Medulla oblongata (tissue), 1 donor: ENCODE measurements at regions not wholly inside any gene's neighbourhood (a gene's known extent, or its start where the extent isn't known, plus 50 kb on each side); places are given as distances from the start of the nearest gene placed in this dataset.
A peak's percentile ranks its signal among the peaks of the same experiment; 100 is the strongest.
"Not testable (repeated sequence)": the region's sequence is repeated elsewhere in the genome, so short reads cannot be mapped to it uniquely, and the experiment has no call there.

ENCODE experiments used
- DNase-seq: peaks from one replicate; pipeline ENCODE4 v3.0.0-alpha.2; 2015; ENCODE audit errors: extremely low spot score

DNA sequence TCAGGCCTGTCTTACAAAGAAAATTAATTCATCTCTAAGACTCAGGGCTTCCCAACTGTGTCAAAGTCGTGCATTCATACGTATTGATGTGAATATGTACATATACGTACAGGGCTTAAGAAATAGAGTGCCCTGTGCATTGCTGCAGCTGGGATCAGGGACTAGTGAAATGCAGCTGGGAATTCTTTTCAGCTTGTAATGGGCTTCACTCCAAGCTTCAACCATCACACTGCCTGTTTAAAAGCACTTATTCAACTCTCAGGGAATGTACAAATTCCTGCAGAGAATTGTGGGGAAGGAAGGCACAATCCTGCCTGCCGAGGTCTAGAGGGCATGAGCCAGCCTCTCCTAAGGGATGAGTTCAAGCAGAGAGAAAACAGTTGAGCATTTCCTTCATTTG, 59.6 kb upstream of the MAN2A1 start:
- DNase-seq = peak; percentile 44

GRCh38 chr5:109628591-109628990, 61.1 kb upstream of the MAN2A1 start:
- no peak for DNase-seq

DNA sequence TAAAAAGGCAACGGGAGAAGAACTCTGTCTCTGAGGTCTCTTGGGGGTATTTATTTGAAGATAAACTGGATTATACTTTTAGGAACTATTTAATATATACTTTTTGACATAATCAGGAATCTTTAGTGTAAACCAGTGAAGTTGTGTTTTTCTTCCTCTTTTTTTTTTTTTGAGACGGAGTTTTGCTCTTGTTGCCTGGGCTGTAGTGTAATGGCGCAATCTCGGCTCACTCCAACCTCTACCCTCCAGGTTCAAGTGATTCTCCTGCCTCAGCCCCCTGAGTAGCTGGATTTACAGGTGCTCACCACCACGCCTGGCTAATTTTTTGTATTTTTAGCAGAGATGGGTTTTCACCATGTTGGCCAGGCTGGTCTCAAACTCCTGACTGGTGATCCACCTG, 68.5 kb upstream of the MAN2A1 start:
- DNase-seq = not testable (repeated sequence)

DNA sequence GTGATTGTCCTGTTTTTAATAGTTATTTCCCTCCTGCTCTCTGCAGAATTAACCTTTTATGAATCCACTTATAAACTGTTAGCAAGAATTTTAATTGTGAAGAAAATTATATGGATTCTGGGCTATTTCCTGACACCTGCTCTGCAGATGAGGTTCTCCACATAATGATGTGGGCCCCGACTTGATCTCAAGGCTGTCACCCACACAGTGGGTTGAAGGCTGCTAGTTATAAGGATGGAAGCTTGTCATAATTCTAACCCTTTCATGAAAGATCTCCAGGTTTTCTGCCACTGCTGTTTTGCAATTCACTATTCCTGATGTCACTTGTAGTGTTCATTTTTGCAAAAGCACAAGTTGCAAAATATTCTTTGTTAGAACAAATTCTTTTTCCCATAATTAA, 69.1 kb upstream of the MAN2A1 start:
- DNase-seq = no peak

DNA sequence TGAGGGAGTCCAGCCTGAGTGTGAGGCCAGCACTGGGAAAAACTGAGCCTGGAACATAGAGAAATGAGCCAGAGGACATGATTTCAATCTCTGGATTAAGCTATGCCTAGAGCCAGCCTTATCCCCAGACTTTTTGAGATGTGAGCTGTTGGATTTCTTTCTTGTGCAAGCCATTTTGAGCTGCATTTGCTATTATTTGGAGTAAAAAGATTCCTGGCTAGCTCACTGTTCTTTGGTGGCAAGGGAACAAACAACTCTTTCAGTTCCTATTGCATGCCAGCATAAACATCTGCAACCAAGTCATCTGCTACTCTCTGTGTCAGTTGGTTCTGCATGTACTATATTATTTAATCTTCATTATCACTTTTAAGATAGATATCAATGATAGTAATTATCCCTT, 70.1 kb upstream of the MAN2A1 start:
- DNase-seq = peak; percentile 90

DNA sequence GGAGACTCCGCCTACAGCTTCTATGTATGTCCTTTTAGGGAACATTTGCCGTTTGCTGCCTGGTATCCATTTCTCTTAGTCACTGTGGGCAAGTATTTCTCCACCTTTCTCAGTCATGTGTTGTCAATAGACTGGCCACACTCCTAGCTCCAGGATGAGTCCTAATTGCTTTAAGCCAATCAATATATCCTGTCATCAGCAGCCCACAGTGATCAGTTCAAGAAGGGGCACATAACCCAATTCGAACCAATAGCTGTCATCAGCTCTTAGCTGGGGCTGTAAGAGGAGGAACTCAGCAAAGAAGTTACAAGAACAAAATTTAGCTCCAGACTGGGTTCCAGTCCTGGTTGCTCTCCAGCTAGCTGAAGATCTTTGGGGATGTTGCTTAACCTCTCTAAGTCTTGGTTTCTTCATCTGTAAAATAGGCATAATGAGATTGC, 70.7 kb upstream of the MAN2A1 start:
- DNase-seq = no peak

- DNase-seq = no peak
Observed at GRCh38 chr5:109614981-109615380, 74.7 kb upstream of the MAN2A1 start.

DNA sequence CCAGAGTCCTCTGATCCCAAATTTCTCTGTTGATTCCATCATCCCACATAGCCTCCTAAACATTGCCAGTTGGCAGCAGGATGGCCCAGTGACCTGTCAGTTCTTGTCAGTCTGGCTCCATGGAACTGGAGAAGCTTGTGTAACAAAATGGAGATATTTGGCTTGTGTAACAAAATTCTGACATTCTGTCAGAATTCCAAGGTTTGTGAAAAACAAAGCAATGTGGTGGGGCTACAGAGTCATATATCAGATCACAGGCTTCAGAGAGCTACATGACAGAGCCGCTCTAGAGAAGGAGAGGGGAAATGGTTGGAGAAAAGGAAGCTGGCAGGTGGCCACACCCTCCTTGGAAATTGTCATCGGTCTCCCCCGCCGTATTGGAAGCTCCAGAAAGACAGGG, 75.4 kb upstream of the MAN2A1 start:
- no peak for DNase-seq

- DNase-seq = peak; percentile 92
Observed at GRCh38 chr5:109612278-109612905, 77.3 kb upstream of the MAN2A1 start.

- DNase-seq = peak; percentile 44
Observed at GRCh38 chr5:109611505-109611904, 78.2 kb upstream of the MAN2A1 start.

GRCh38 chr5:109611061-109611460, 78.7 kb upstream of the MAN2A1 start:
- no peak for DNase-seq

GRCh38 chr5:109610581-109610980, 79.1 kb upstream of the MAN2A1 start:
- no peak for DNase-seq

DNA sequence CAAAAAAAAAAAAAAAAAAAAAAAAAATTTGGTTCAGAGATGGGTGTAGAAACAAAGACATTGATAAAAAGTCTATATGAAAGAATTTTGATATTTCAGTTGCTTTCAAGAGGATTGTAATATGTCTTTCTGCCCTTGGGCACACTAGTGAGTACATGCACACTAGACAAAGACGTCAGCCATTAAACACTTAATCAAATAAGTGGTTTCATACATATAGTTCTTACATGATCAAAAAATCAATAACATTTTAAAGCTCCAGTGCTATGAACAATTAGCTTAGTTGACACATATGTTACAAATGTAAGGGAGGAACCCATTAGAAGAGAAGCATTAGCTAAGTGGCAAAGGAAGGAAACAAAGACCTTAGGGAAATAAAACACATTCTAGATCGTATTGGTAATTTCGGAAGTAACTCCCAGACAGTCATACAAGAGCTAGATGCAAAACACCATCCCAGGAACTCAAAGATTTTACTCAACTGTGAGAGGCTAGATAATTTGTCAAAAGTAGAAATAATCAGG, 84.5 kb upstream of the MAN2A1 start:
- DNase-seq = no peak

DNA sequence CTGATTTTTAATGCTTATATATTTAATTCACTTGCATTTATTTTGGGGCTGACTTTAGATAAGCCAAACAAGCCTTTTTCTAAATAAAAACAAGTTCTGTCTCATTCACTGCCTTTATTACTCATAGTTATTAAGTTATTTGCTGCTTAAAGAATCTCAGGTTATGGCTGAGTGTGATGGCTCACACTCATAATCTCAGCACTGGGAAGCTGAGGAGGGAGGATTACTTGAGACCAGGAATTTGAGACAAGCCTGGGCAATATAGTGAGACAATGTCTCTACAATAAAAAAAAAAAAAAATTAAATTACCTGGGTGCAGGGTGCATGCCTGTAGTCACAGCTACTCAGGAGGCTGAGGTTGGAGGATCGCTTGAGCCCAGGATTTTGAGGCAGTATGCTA, 85.0 kb upstream of the MAN2A1 start:
- DNase-seq = no peak

DNA sequence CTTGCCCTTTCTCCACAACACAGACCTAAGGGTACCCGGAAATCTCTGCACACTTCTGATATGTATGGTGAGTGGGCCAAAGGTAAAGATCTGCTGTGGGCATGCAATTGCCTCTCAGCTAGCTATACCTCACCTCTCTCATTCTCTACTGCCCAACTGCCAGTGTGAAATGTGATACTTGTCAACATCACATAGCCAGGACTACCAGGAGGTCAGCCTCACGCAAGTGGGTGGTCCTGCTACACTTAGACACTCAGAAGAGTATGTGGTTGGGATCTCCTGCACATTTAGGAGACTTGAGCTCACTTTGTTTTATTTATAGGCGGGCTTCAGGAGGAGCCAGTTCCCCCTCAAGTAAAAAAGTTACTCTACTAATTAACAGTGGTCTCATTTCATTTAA, 88.0 kb upstream of the MAN2A1 start:
- DNase-seq = no peak

DNA sequence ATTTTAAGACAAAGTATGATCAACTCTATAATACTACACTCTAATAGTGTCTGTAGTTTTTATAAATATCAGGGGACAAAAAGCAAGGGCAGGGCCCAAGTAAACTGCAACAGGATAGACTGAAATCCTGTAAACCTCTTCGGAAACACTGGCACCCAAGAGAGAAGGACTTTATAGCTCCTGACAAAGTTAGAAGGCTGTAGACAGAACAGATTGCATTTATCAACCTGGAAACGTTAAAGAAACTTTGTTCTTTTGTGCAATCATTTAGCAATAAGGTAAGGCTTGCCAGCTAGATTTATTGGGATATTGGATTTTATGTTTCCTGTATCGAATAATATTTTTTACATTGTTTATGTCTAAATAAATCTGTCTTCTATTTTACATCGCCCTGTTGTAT, 91.8 kb upstream of the MAN2A1 start:
- DNase-seq = no peak

DNA sequence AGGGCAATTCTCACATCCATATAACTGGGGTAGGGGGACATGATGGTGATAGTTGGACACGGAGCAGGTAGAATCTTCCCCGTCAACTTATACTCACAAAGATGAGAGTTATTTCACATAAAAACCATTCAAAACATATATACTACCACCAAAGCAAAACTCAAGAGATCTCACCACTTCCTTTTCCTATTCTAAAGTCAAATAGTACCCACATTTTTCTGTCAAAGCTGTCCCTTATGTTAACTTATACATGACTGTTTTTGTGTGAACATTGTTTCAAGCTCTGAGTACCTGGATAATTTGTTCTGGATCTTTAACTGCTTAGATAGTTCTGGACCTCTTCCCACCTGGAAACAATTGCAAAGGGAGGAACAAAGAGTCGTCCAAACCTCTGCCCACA, 95.5 kb upstream of the MAN2A1 start:
- DNase-seq = no peak

DNA sequence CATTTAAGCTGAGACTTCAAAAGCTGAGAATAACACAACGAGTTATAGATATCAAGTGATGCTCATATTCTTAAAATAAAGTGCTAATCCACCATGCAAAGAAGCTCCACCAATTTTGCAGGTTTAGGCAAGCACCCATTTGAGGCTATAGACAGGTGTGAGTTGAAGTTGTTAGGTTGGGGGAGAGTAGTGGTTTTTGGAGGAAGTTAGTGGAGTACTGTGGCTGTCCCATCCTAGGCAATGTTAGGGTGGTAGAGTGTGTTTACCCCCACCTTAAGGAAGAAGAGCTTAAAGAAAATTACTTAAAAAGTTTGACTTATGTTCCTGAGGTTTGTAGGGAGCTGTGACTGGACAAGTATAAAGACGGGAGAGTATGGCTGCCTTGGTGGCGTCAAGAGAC, 98.9 kb upstream of the MAN2A1 start:
- no peak for DNase-seq

DNA sequence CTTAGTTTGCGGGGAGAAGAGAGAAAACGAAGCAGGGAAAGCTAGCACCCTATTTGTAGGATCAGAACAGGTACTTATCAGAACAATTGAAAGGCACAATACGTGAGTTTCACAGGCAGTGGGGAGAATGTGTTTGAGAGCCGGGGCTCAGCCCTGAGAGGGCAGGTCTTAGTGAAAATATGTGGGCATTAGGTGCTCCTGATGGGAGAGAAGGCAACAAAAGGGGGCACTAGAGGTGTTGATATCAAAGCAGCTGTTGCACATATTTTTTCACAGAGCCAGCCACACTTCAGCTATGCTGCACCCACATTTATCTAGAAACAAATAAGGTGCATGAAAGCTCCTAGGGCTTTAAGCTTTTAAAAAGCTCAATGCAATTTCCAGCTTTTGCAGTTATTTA, 99.7 kb upstream of the MAN2A1 start:
- DNase-seq = no peak

- no peak for DNase-seq
Observed at GRCh38 chr5:109589239-109589638, 100.5 kb upstream of the MAN2A1 start.

DNA sequence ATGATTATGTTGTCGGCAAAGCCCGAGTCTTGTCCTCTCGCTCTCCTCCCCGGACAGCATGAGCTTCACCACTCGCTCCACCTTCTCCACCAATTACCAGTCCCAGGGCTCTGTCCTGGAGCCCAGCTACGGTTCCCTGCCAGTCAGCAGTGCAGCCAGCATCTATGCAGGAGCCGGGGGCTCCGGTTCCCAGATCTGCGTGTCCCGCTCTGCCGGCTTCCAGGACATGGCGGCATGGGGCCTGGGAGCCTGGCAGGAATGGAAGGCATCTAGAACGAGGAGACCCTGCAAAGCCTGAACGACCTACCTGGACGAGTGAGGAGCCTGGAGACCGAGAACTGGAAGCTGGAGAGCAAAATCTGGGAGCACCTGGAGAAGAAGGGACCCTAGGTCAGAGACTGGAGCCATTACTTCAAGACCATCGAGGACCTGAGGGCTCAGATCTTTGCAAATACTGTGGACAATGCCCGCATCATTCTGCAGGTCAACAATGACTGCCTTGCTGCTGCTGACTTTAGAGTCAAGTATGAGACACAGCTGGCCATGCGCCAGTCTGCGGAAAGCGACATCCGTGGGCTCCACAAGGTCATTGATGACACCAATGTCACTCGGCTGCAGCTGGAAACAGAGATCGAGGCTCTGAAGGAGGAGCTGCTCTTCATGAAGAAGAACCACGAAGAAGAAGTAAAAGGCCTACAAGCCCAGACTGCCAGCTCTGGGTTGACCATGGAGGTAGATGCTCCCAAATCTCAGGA, 101.3 kb upstream of the MAN2A1 start:
- no peak for DNase-seq

DNA sequence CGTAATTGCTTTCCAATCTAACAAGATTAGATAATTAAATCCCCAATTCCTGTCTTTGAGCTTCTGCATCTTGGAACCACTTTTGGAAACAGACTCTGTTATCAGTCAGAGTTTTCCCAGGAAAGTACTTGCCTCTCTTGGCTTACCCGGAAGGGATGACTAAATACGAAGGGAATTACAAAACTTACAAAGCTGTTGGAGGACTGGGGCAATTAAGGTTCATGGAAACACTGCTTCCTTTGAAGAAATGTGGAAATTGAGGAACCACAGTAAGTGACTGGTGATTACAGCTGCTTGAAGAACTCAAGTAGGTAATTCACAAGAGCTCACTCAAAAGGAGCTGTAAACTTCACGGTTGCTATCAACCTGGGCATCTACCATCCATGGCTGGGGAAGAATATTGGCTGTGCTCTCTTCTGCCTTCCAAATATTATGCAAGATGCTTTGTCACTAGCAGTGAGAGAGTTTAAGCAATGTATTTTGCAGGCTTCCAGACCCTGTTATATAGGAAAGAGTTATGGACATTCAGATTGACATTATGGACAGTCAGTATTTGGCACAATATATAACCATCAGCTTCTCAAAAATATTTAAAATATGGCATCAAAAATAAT, 104.6 kb upstream of the MAN2A1 start:
- DNase-seq = no peak

DNA sequence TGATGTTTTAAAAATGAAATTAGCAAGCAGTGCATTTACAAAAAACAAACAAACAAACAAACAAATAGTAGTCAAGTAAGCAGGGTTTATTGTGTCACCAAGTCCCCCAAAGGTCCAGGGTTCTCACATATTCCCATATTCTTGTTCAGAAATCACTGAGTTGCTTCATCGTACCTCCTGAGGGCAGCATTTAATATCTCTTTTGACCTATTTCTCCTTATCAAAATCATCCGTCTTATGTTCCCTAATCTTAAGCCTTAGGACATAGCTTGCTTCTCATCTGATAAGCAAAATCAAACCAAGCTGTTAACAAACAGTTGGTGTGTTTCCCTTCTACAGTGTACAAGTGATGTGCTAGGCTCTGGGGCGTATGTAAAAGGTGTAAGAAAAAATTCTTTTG, 109.5 kb upstream of the MAN2A1 start:
- no peak for DNase-seq
